Endothelial cell (in vitro differentiated cells): ENCODE measurements at regions not wholly inside any gene's neighbourhood (a gene's known extent, or its start where the extent isn't known, plus 50 kb on each side); places are given as distances from the start of the nearest gene placed in this dataset.
"Not testable (repeated sequence)": the region's sequence is repeated elsewhere in the genome, so short reads cannot be mapped to it uniquely, and the experiment has no call there.

Source experiments
- DNase-seq: peaks from one replicate; pipeline ENCODE4 v3.0.0; 2021; ENCODE audit warnings: low spot score
- H3K27ac Mint-ChIP-seq: one replicate; pipeline ENCODE4 v1.8.0; 2021; ENCODE audit warnings: mixed read lengths, inconsistent platforms; ENCODE audit not compliant: unreplicated experiment
- H3K27me3 Mint-ChIP-seq: one replicate; pipeline ENCODE4 v1.8.0; 2021; ENCODE audit warnings: mild to moderate bottlenecking, moderate library complexity, mixed read lengths, inconsistent platforms; ENCODE audit not compliant: unreplicated experiment
- H3K36me3 Mint-ChIP-seq: one replicate; pipeline ENCODE4 v1.8.0; 2021; ENCODE audit warnings: mild to moderate bottlenecking, low read depth, mixed read lengths, inconsistent platforms; ENCODE audit not compliant: unreplicated experiment
- H3K4me1 Mint-ChIP-seq: one replicate; pipeline ENCODE4 v1.8.0; 2021; ENCODE audit warnings: mild to moderate bottlenecking, mixed read lengths, inconsistent platforms; ENCODE audit not compliant: unreplicated experiment
- H3K4me3 Mint-ChIP-seq: one replicate; pipeline ENCODE4 v1.8.0; 2021; ENCODE audit warnings: mild to moderate bottlenecking, mixed read lengths, inconsistent platforms; ENCODE audit not compliant: unreplicated experiment
- H3K9me3 Mint-ChIP-seq: one replicate; pipeline ENCODE4 v1.8.0; 2021; ENCODE audit warnings: mixed read lengths, inconsistent platforms; ENCODE audit not compliant: unreplicated experiment
- CTCF ChIP-seq: fragments of 200-600 bp; sonication (generic); IDR thresholded peaks from one replicate; pipeline ENCODE4 v1.5.0; 2021; ENCODE audit warnings: antibody characterized with exemption; ENCODE audit not compliant: unreplicated experiment

- no peak overlapping the region for H3K4me3 Mint-ChIP-seq
- no peak for TF ChIP-seq CTCF
- H3K9me3 Mint-ChIP-seq = no peaks in the 10 kb centered on the region
- no peak overlapping the region for H3K27ac Mint-ChIP-seq
- no peaks in the 10 kb centered on the region for H3K4me1 Mint-ChIP-seq
- H3K36me3 Mint-ChIP-seq = no peaks in the 10 kb centered on the region
- H3K27me3 Mint-ChIP-seq = no peaks in the 10 kb centered on the region
- DNase-seq = no peak
These were observed 221.9 kb downstream of the LHFPL1 start for GRCh38 chrX:112457788-112458187.

- H3K9me3 Mint-ChIP-seq = no peaks in the 10 kb centered on the region
- TF ChIP-seq CTCF = no peak
These were observed 228.9 kb downstream of the LHFPL1 start for GRCh38 chrX:112450810-112451209.

GRCh38 chrX:112440277-112440676, 239.5 kb downstream of the LHFPL1 start:
- no peak for DNase-seq
- no peak for TF ChIP-seq CTCF
- no peak overlapping the region for H3K27ac Mint-ChIP-seq
- H3K4me3 Mint-ChIP-seq = no peak overlapping the region
- no peaks in the 10 kb centered on the region for H3K4me1 Mint-ChIP-seq
- H3K27me3 Mint-ChIP-seq = no peaks in the 10 kb centered on the region
- H3K36me3 Mint-ChIP-seq = no peaks in the 10 kb centered on the region
- no peaks in the 10 kb centered on the region for H3K9me3 Mint-ChIP-seq

More at GRCh38 chrX:112450810-112451209, 228.9 kb downstream of the LHFPL1 start:
- no peaks in the 10 kb centered on the region for H3K27me3 Mint-ChIP-seq
- peaks cover 4% of the 10 kb centered on the region for H3K4me1 Mint-ChIP-seq
- no peaks in the 10 kb centered on the region for H3K36me3 Mint-ChIP-seq
- no peak overlapping the region for H3K27ac Mint-ChIP-seq
- no peak for DNase-seq
- no peak overlapping the region for H3K4me3 Mint-ChIP-seq

- Mint-ChIP-seq H3K4me3 (no peak overlapping the region), H3K27me3 (no peaks in the 10 kb centered on the region), H3K4me1 (no peaks in the 10 kb centered on the region), H3K36me3 (no peaks in the 10 kb centered on the region), H3K9me3 (no peaks in the 10 kb centered on the region), H3K27ac (no peak overlapping the region)
- TF ChIP-seq CTCF = no peak
- no peak for DNase-seq
These were observed 255.6 kb downstream of the LHFPL1 start for GRCh38 chrX:112424166-112424565.

GRCh38 chrX:112391313-112391712, 288.4 kb downstream of the LHFPL1 start:
- no peaks in the 10 kb centered on the region for H3K4me1 Mint-ChIP-seq
- H3K4me3 Mint-ChIP-seq = no peak overlapping the region
- H3K27ac Mint-ChIP-seq = no peak overlapping the region
- H3K9me3 Mint-ChIP-seq = no peaks in the 10 kb centered on the region
- peaks cover 3% of the 10 kb centered on the region for H3K27me3 Mint-ChIP-seq
- no peak for TF ChIP-seq CTCF
- DNase-seq = no peak
- no peaks in the 10 kb centered on the region for H3K36me3 Mint-ChIP-seq

GRCh38 chrX:112381649-112382298, 298.0 kb downstream of the LHFPL1 start:
- DNase-seq, H3K27me3 Mint-ChIP-seq, H3K36me3 Mint-ChIP-seq, H3K27ac Mint-ChIP-seq, H3K9me3 Mint-ChIP-seq, H3K4me3 Mint-ChIP-seq, H3K4me1 Mint-ChIP-seq: not testable (repeated sequence)
